ACHN (cell line): ENCODE measurements at regions not wholly inside any gene's neighbourhood (a gene's known extent, or its start where the extent isn't known, plus 50 kb on each side); places are given as distances from the start of the nearest gene placed in this dataset.

Experiments used
- DNase-seq: peaks from one replicate; pipeline ENCODE4 v3.0.0-alpha.2; 2015
- in situ Hi-C: cut with HindIII; loops from 2 replicates; pipeline ENCODE4 v1.10.0; 2017; ENCODE audit warnings: low sequenced_read_pairs, low pct_ligation_motif_present, low pct_unique_long_range_greater_than_20kb

DNA sequence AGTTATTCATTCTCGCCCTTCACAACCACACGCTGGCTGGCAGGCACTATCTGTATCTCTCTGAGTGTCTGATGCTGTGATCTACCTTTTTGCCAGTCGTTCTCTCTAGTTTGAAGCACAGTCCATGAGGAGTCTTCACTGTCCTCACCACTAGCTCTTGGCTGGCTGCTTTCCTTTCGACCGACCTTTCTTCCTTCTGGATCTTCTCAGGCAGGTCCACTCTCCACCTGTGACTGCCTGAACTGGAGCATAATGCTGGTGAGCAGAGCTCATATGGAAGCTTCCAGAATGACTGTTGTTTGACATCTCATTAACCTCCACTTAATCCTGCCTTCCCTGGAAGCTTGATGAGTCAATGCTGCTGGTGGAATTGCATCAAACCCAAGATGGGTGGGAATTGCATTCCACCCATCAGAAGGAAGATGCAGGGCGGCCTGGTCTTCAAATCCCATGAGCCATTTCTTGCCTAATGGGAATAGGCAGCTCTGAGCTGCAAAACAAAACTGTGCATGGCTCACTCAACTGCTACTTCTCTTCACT is 283.5 kb upstream of the HDAC4 start:
- DNase-seq: no peak
- in situ Hi-C loops: no loop called here

GRCh38 chr2:239682518-239682917 is 281.7 kb upstream of the HDAC4 start:
- in situ Hi-C loops: no loop called here
- DNase-seq: no peak

DNA sequence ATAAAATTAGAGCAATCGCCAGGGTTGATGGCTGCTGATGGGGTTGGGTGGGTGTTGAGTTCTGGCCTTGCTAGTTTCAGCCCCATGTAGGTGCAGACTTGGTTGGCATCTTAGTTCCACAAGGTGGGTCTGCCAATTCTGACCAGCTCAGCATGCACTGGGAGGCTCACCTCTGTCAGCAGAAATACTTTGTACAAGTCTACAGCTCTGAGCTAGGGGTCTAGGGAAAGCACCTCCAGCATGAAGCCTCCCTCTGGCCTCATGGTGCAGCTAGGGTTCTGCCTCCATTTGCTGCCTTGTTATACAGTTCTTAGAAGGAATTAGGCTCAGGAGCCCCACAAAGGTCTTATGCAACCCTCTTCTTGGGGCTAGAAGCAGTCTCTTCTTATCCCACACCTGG is 278.9 kb upstream of the HDAC4 start:
- no peak for DNase-seq
- in situ Hi-C loops: no loop called here

GRCh38 chr2:239678666-239679296 is 278.0 kb upstream of the HDAC4 start:
- no peak for DNase-seq
- in situ Hi-C loops: no loop called here

DNA sequence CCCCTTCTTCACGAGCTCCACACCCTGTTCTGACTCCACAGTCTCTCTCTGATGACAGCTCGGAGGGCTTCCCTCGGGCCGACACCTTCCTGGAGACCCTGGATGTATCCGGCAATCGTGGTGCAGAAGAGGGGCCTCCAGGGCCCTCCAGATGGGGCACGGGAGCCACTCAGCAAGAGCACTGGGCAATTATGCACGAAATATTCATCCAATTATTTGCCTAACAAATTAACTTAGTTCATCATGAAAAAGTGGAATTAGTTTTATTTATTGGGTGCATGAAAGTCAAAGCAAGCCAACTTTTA is 277.3 kb upstream of the HDAC4 start:
- no peak for DNase-seq
- in situ Hi-C loops: no loop called here

DNA sequence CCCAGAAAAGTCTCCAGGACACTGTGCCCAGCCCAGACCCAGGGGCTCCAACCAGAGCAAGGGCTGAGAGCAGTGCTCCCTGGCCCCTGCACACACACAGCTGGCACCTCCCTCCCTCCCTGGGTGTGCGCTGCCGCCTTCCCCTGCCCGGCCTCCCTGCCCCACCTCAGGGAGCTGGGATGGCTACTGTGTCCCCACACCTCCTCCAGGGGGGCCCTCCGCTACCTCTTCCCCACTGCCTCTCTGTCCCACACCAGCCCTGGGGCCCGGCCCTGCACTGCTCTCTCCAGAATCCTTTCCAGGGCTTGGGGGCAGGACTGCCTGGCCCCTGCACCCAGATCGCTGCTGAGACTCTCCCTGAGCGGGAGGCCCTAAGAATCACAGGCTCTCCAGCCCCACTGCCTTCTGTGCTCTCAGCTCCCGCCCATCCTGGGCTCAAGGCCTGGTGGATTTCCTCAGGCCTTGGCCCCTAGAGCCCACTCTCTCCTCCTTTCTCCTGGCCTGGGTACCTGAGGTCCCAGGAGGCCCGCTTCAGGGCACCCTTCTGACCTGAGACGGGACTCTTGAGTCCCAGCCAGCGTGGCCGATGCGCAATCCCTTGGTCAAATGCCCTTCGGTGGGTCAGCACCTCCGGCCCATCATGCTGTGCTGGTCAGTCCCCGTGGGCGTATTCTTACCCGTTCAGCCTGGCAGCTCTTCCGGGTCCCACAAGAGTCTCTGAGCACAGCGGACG is 276.8 kb upstream of the HDAC4 start:
- DNase-seq: no peak
- in situ Hi-C loops: no loop called here

DNA sequence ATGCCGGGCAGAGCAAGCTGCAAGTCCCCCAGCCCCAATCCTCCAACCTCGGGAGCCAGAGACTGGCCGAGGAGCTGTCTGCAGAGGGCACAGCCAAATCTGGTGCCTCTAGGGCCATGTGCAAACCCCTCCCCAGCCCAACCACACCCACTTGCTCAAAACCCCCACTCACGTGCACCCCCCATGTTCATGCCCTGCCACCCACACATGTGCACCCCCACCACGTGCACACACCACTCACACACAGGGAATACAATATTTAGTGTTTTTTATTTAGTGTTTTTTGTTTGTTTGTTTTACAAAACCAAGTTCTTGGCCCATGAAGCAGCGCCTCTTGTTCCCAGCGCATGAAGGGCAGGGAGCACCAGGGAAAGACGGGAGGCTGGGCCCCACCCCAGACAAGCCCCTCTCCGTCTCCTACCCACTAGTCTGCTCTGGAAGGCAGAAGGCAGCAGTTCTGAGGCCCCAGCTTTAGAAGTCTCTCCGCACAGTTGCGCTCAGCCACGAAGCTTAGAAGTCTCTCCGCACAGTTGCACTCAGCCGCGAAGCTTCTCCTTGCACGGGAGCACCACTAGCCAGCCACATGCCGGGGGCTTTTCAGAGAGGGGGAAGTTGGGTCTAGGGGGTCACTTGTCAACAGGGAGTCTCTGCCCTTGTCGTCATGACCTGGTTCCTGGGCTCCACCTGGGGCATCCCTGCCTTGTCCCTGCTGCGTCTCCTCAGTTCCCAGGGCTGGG is 276.1 kb upstream of the HDAC4 start:
- in situ Hi-C loops: no loop called here
- no peak for DNase-seq

GRCh38 chr2:239675826-239676715 is 275.3 kb upstream of the HDAC4 start:
- in situ Hi-C loops: no loop called here
- DNase-seq: no peak

- no peak for DNase-seq
- in situ Hi-C loops: no loop called here
Measured at GRCh38 chr2:239674981-239675825, 274.4 kb upstream of the HDAC4 start.

DNA sequence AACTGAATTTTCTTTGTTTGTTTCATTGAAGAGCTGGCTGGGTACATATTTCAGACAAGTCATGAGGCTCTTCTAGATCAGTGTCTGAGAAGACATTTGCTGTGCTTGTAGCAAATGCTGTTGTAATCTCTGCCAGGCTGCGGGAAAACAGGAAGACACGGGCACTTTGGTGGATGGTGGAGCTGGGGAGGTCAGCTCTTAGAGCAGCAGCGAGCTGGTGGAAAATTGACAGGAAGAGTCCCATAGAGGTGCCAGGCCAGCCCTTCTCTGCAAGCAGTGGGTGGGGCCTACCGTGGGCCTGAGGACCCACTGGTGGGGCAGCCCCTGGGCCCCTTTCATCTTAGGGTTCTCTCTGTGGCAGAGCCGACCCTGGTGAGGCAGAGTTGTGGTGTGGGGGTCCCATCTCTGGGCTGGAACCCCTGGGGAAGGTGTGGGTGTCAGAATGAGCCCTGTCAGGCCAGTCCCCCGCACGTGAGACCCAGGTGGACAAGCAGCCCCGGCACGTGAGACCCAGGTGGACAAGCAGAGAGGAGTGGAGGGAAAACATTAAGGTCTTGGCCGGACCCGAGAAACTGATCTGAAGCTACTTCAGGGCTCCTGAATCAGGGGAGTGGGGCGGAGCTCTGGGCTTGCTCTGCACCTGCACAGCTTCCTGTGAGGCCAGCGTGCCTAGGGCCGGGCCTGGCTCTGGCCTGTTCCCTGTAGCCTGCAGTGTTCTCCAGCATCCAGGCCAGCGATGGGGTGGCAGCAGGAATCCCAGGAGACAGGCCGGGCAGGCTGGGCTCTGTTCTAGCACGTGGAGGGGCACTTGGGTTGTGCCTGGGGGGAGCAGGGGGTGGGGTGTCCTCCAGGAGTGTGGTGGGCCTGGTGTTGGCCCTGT is 273.5 kb upstream of the HDAC4 start:
- in situ Hi-C loops: no loop called here
- DNase-seq: no peak

DNA sequence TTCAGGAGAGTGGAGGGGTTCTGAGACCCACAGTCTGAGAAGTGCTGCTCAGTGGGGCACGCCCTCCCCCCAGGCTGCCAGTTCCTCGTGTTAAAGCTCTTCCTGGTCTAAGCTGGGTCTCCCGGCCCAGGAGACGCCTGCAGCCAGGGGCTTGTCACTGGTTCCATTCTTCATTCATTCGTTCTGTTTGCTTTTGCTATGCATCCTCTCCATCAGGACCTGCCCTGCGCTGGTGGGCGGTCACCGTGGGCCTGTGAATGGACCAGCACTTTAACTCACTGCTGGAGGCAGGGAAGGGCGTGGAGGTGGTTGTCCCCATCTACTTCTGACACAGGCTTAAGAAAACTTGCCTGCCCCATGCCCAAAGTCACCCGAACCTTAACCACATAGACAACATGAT is 272.8 kb upstream of the HDAC4 start:
- in situ Hi-C loops: no loop called here
- DNase-seq: no peak

DNA sequence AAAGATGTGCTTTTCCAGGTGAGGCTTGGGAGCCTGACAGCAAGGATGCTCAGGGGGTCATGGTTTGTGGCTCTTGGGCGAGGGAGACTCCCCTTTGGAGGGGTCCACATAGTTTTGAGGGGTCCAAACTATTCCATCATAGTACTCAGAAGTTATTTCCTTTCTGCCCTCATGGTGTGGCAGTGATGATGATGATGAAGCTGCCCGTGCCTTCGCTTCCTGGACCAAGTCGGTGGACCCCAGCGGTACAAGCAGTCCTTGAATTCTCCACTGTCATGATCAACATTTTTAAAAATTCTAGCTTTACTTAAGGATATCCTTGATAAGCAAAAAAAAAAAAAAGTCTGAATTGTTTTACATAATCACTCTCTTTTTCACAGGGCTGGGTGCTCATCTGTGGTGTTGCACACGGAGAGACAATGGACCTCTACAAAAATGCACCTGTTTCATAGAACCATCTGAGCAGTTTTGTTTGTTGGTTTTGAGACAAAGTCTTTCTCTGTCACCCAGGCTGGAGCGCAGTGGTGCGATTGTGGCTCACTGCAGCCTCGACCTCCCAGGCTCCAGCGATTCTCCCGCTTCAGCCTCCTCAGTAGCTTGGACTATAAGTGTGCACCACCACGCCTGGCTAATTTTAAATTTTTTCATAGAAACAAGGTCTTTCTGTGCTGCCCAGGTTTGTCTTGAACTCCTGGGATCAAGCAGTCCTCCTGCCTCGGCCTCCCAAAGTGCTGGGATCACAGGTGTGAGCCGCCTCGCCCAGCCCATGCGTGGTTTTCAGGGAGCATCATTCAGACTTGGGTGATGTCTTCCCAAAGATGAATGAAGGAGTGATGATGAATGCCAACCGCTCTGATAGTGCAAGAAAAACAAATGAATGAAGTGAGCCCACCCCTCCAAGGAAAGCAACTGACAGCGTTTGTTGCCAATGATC is 271.4 kb upstream of the HDAC4 start:
- in situ Hi-C loops: no loop called here
- DNase-seq: no peak

DNA sequence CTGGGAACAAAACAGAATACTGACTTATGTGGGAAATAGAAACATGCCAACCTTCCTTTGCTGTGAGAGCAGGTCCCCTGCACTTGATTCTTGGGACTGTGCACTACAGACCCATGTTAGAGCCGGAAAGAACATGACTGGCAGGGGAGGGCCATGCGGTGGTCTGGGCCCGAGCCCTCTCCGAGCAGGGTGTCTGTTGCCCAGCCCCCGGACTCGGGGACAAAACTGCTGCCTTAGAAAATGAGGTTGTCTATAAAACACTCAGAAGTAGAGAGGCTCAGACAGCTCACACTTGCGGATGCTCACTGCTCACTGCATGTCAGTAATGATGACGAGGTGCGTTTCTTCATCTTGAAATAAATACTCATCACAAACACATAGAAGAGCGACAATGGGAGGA is 270.7 kb upstream of the HDAC4 start:
- DNase-seq: no peak

GRCh38 chr2:239670463-239671120 is 269.8 kb upstream of the HDAC4 start:
- in situ Hi-C loops: no loop called here
- no peak for DNase-seq

More for the DNA sequence above, 270.7 kb upstream of the HDAC4 start:
- in situ Hi-C loops: no loop called here

GRCh38 chr2:239669899-239670460 is 269.2 kb upstream of the HDAC4 start:
- no peak for DNase-seq
- in situ Hi-C loops: no loop called here
